ENCODE measurements at regions not wholly inside any gene's neighbourhood (a gene's known extent, or its start where the extent isn't known, plus 50 kb on each side); places are given as distances from the start of the nearest gene placed in this dataset.

DNA sequence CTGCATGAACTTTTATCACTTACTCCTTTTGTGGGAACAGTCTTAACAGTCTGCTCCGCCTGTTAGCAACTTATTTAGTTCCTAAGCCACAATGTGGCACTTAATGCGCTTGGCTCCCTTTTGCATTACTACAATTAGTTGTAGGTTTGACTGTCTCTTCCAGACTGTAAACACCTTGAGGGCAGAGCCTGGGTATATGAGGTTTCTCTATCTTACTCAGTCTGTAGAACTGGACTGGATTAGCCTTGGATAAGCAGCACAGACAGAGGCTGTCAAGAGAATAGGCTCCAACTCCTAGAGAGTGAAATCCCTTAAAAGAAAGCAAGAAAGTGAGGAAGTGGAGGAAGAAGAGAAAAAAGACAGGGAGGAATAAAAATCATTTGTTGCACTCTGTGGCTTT lies 268.3 kb upstream of the MAF start:
- TF ChIP-seq CTCF (IDR thresholded peaks at IDR 0.05) (no peak), POLR2A (IDR thresholded peaks at IDR 0.05) (no peak)

Measured in Peyer's patch (tissue), 4 donors.